ENCODE measurements at regions not wholly inside any gene's neighbourhood (a gene's known extent, or its start where the extent isn't known, plus 50 kb on each side); places are given as distances from the start of the nearest gene placed in this dataset.
A peak's percentile ranks its signal among the peaks of the same experiment; 100 is the strongest.
"Not testable (repeated sequence)": the region's sequence is repeated elsewhere in the genome, so short reads cannot be mapped to it uniquely, and the experiment has no call there.

DNA sequence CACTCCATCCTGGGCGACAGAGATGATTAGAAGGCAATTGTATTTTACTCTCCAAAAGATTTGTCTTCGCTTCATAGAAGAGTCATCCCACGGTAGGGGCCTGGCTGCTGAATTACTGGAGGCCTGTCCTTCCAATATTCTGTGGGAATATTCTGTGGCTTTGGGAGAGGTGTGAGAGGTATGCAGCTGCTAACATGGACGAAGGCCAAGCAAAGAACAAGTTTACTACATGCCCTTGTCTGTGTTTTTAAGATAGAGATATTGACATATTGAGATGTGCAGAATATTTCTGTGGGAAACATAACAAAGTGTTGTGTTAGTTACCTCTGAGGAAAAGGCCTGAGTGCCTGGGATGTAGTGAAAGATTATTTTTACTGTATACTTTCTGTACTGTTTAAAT, 71.8 kb upstream of the SMIM15 start:
- FAIRE-seq (no peak), DNase-seq (ENCODE audit: insufficient read length, low spot score) (no peak)
- TF ChIP-seq POLR2A (IDR thresholded peaks at IDR 0.05; ENCODE audit: low read depth, low read length) (no peak), SPI1 (IDR thresholded peaks at IDR 0.05; ENCODE audit: low read depth, low read length) (no peak), PAX5 (IDR thresholded peaks at IDR 0.05; ENCODE audit: insufficient read depth, low read length, severe bottlenecking) (no peak), TAF1 (IDR thresholded peaks at IDR 0.05; ENCODE audit: low read depth, low read length) (no peak)

DNA sequence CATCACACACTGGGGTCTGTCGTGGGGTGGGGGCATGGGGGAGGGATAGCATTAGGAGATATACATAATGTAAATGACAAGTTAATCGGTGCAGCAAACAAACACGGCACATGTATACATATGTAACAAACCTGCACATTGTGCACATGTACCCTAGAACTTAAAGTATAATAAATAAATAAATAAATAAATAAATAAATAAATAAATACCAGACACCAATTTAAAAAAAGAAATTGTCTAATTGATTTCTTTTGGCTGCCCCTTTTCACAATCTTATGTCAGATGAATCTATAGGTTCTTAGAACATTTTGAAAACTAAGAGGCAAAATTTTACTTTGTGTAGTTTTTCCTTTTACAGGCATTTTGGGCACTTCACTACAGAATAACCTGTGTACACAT, 74.4 kb upstream of the SMIM15 start:
- FAIRE-seq; DNase-seq (ENCODE audit: insufficient read length, low spot score): not testable (repeated sequence)

DNA sequence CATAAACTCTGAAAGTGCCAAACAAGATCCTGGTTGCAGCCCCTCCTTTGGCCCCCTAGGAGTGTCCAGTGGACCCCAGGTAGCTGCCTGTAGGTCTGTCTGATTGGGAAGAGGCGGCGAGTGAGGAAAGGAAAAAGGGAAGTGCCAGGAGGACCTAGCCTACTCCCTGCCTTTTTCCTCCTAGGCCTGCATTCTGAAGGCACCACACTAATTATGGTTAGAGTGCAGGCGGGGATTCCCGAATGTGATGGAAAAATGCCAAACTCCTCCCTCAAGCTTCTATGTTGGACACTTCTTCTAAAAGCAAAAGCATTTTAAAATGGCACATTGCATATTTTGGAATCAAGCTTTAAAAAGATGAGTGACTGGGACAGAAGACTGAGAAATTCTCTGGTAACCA, 83.2 kb upstream of the SMIM15 start:
- TF ChIP-seq POU2F2 (IDR thresholded peaks at IDR 0.05; ENCODE audit: low read depth, low read length): no peak
- 0 out of 2 replicates have a peak, but pooled peaks have one; percentile 9 for TF ChIP-seq SPI1 (IDR thresholded peaks at IDR 0.05; ENCODE audit: low read depth, low read length)
- FAIRE-seq (no peak), DNase-seq (ENCODE audit: insufficient read length, low spot score) (no peak)

DNA sequence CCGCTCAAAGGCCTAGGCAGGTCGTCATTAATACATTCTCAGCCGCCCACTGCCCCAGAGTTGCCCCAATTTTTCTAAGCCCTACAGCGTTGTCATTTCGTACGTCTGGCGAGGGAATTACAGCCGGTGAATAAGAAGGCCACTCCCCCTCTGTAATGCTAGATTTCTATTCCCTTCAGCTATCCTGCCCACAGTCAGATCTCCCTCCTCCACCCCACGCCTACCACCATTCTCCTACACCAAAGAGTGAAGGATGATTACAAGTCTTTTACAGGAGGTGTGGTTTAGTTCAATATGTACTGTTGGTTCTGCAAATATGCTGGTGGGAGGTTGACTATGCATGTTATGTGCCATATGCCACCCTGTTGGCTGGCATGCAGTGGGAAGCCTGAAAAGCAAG, 83.7 kb upstream of the SMIM15 start:
- TF ChIP-seq POLR2AphosphoS5 (IDR thresholded peaks at IDR 0.05; ENCODE audit: low read depth, low read length) (no peak), TAF1 (IDR thresholded peaks at IDR 0.05; ENCODE audit: low read depth, low read length) (no peak), POU2F2 (IDR thresholded peaks at IDR 0.05; ENCODE audit: low read depth, low read length) (no peak), SPI1 (IDR thresholded peaks at IDR 0.05; ENCODE audit: low read depth, low read length) (no peak), POLR2A (IDR thresholded peaks at IDR 0.05; ENCODE audit: low read depth, low read length) (no peak), PAX5 (IDR thresholded peaks at IDR 0.05; ENCODE audit: insufficient read depth, low read length, severe bottlenecking) (no peak)
- DNase-seq (ENCODE audit: insufficient read length, low spot score) (no peak), FAIRE-seq (no peak)

DNA sequence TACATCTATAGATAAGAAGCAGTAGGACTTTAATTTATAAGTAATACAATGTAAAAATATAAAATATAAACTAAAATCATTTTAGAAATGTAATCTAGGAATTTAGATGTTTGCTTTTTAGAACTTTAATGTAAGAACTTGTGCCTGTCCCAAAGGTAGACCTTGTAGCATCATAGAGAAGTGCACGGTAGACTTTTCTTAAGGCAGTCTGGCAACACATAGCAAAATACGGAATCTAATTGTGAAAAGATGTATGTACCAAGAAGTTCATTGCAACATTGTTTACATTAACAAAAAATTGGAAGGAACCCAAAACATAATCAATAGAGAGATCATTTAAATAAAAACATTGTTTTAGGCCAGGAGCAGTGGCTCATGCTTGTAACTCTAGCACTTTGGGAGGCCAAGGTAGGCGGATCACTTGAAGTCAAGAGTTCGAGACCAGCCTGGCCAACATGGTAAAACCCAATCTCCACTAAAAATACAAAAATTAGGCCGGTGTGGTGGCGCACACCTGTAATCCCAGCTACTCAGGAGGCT, 84.6 kb upstream of the SMIM15 start:
- TF ChIP-seq PAX5 (IDR thresholded peaks at IDR 0.05; ENCODE audit: insufficient read depth, low read length, severe bottlenecking): no peak
- no peak for TF ChIP-seq POLR2AphosphoS5 (IDR thresholded peaks at IDR 0.05; ENCODE audit: low read depth, low read length)
- TF ChIP-seq SPI1 (IDR thresholded peaks at IDR 0.05; ENCODE audit: low read depth, low read length): no peak
- TF ChIP-seq POU2F2 (IDR thresholded peaks at IDR 0.05; ENCODE audit: low read depth, low read length): no peak
- no peak for TF ChIP-seq POLR2A (IDR thresholded peaks at IDR 0.05; ENCODE audit: low read depth, low read length)
- TF ChIP-seq TAF1 (IDR thresholded peaks at IDR 0.05; ENCODE audit: low read depth, low read length): no peak
- DNase-seq (ENCODE audit: insufficient read length, low spot score): no peak
- no peak for FAIRE-seq

DNA sequence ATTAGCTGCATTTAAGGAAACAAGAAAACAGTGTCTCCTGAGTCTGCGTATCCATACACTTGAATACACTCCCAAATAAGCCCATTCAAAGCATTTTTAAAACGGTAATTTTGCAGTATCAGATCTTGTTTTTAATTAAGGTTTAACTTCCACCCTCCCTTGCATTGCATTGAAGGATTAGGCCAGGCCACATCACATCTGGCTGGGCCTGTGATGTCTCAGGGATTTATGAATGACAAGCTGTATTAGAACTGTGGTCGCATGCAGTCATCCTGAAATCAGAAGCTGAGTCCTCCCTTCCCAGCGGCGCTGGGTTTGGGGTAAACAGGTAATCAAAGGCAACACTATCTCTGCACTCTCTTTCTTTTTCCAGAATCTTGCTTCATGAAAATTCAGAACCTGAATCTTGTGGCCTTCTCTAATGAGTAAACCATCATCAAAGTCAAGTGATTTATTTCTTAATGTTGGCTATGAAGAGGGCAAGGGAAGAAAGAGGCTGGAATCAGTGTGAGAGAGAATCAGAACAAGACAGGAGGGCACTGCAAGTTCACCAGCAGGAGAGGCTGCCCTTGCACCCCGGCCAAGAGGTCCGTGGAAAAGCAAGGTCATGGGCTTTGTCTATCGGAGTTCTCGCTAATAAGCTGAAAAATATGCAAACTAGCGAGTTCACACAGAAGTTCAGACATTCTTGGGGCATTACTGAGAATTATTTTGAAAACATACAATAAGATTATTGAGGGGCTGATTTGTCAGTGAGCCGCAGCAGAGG, 80.0 kb upstream of the ZSWIM6 start:
- no peak for TF ChIP-seq POLR2A (IDR thresholded peaks at IDR 0.05; ENCODE audit: low read depth, low read length)
- TF ChIP-seq SPI1 (IDR thresholded peaks at IDR 0.05; ENCODE audit: low read depth, low read length): no peak
- no peak for TF ChIP-seq PAX5 (IDR thresholded peaks at IDR 0.05; ENCODE audit: insufficient read depth, low read length, severe bottlenecking)
- TF ChIP-seq POLR2AphosphoS5 (IDR thresholded peaks at IDR 0.05; ENCODE audit: low read depth, low read length): no peak
- FAIRE-seq (no peak), DNase-seq (ENCODE audit: insufficient read length, low spot score) (no peak)

DNA sequence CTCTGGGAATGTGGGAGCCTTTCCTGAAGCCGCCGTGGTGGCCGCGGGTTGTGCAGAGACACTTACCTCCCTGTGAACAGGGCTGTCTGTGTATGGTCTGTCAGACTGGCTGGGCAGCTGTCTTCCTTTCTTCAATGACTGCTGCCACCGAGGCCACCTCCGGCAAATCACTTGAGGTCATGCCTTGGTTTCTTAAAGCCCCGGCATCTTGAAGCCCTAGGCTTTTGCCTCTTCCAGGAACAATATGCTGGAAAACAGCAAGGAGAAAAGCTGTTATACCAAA, 79.5 kb upstream of the ZSWIM6 start:
- DNase-seq (ENCODE audit: insufficient read length, low spot score) (no peak), FAIRE-seq (no peak)
- no peak for TF ChIP-seq TAF1 (IDR thresholded peaks at IDR 0.05; ENCODE audit: low read depth, low read length)
- no peak for TF ChIP-seq POU2F2 (IDR thresholded peaks at IDR 0.05; ENCODE audit: low read depth, low read length)
- no peak for TF ChIP-seq SPI1 (IDR thresholded peaks at IDR 0.05; ENCODE audit: low read depth, low read length)
- TF ChIP-seq PAX5 (IDR thresholded peaks at IDR 0.05; ENCODE audit: insufficient read depth, low read length, severe bottlenecking): no peak
- TF ChIP-seq POLR2AphosphoS5 (IDR thresholded peaks at IDR 0.05; ENCODE audit: low read depth, low read length): no peak
- TF ChIP-seq POLR2A (IDR thresholded peaks at IDR 0.05; ENCODE audit: low read depth, low read length): no peak

DNA sequence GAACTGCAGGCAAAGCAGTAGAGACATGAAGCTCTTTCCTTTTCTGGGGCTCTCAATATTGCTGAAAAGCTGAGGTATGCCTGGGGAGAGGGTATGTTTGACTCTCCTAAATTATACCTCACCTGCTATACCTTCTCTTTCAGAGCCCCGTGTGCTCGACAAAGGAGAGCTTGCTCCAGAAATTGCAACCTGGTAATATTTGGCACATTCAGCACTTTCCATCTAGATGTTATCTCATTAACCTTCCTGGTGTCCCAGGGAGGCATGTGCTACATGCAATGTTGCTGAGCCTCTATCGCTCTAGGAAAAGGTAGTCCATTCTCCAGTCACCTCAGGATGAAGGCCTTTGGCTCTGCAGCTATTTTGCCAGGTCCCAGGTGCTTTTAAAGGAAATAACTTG, 78.5 kb upstream of the ZSWIM6 start:
- DNase-seq (ENCODE audit: insufficient read length, low spot score) (no peak), FAIRE-seq (no peak)
- TF ChIP-seq POLR2A (IDR thresholded peaks at IDR 0.05; ENCODE audit: low read depth, low read length) (no peak), PAX5 (IDR thresholded peaks at IDR 0.05; ENCODE audit: insufficient read depth, low read length, severe bottlenecking) (no peak), POU2F2 (IDR thresholded peaks at IDR 0.05; ENCODE audit: low read depth, low read length) (no peak), POLR2AphosphoS5 (IDR thresholded peaks at IDR 0.05; ENCODE audit: low read depth, low read length) (no peak), TAF1 (IDR thresholded peaks at IDR 0.05; ENCODE audit: low read depth, low read length) (no peak)

DNA sequence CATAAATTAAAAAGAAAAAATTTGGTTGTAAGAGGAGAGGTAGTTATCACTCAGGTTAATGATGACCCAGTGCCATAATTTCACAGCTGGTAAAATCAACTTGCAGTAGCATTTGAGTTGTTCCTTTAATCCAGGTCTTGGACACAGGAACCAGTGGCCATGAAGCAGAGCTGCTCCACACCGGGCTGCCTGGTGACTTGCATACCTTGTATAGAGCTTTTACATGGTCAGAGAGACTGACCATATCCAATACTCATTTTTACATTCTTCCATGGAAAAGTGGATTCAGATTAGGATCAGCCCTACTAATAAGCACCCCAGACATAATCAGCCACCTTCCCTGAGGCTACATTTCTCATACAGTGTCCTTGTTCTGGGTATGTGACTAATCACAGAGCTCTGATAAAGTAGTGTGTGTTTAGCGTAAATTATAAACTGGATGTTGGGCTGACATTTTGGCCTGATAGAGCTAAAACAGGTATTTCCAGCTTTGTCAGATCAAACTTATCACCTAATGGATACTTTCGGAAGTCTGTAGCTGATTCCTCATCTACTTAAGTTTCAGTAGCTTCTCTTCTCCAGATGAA, 77.0 kb upstream of the ZSWIM6 start:
- DNase-seq (ENCODE audit: insufficient read length, low spot score): no peak
- FAIRE-seq: no peak
- TF ChIP-seq SPI1 (IDR thresholded peaks at IDR 0.05; ENCODE audit: low read depth, low read length): no peak

DNA sequence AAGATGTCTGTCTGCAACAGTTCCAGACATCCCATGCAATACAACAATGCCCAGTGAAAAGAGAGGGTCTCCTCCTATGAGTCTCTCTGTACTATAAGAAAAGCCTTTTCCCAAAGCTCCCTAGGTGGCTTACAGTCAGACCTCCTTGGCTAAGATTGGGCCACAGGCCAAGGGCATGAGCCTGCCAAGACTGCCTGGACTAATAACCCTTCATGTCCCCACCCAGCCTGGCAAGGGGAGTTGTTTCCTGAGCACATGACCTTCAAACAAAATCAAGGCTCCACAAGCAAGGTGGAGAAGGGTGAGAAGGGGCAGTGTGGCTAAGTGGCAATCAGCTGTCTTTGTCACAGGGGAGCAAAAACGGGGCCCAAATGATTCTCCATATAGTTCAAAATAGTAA, 75.6 kb upstream of the ZSWIM6 start:
- TF ChIP-seq POU2F2 (IDR thresholded peaks at IDR 0.05; ENCODE audit: low read depth, low read length) (no peak), TAF1 (IDR thresholded peaks at IDR 0.05; ENCODE audit: low read depth, low read length) (no peak), POLR2AphosphoS5 (IDR thresholded peaks at IDR 0.05; ENCODE audit: low read depth, low read length) (no peak), POLR2A (IDR thresholded peaks at IDR 0.05; ENCODE audit: low read depth, low read length) (no peak), SPI1 (IDR thresholded peaks at IDR 0.05; ENCODE audit: low read depth, low read length) (no peak)
- FAIRE-seq (no peak), DNase-seq (ENCODE audit: insufficient read length, low spot score) (no peak)

DNA sequence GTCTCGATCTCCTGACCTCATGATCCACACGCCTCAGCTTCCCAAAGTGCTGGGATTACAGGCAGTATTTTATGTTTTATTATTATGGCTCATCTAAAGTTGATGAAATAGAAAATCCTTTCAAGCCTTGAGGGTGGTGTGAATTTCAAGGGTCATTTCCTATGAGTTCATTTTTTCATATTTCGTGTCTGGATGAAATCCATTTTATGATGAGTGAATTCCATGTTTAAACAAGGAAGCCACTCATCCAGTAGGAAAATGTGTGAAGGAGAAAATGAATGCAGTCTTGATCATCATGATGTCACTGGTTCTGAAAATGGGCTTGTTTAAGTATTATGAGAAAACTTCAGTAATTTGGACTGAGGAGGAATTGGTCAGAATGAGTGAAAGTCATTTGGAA, 74.6 kb upstream of the ZSWIM6 start:
- no peak for TF ChIP-seq POLR2AphosphoS5 (IDR thresholded peaks at IDR 0.05; ENCODE audit: low read depth, low read length)
- no peak for TF ChIP-seq SPI1 (IDR thresholded peaks at IDR 0.05; ENCODE audit: low read depth, low read length)
- TF ChIP-seq POLR2A (IDR thresholded peaks at IDR 0.05; ENCODE audit: low read depth, low read length): no peak
- TF ChIP-seq PAX5 (IDR thresholded peaks at IDR 0.05; ENCODE audit: insufficient read depth, low read length, severe bottlenecking): no peak
- TF ChIP-seq POU2F2 (IDR thresholded peaks at IDR 0.05; ENCODE audit: low read depth, low read length): no peak
- no peak for TF ChIP-seq TAF1 (IDR thresholded peaks at IDR 0.05; ENCODE audit: low read depth, low read length)
- FAIRE-seq (no peak), DNase-seq (ENCODE audit: insufficient read length, low spot score) (no peak)
